ENCODE measurements at regions not wholly inside any gene's neighbourhood (a gene's known extent, or its start where the extent isn't known, plus 50 kb on each side); places are given as distances from the start of the nearest gene placed in this dataset.
"Not testable (repeated sequence)": the region's sequence is repeated elsewhere in the genome, so short reads cannot be mapped to it uniquely, and the experiment has no call there.

GRCh38 chr4:64125354-64125753 lies 283.9 kb downstream of the TECRL start:
- TF ChIP-seq CTCF (IDR thresholded peaks at IDR 0.05; ENCODE audit: low read depth, low read length, missing control alignments): no peak
- no peak for DNase-seq (ENCODE audit: low read depth)

GRCh38 chr4:64121803-64122202 lies 287.4 kb downstream of the TECRL start:
- no peak for DNase-seq (ENCODE audit: low read depth)
- no peak for TF ChIP-seq CTCF (IDR thresholded peaks at IDR 0.05; ENCODE audit: low read depth, low read length, missing control alignments)
- H3K4me3 ChIP-seq (ENCODE audit: low read depth, low read length): no peak overlapping the region

More at GRCh38 chr4:64125354-64125753, 283.9 kb downstream of the TECRL start:
- no peak overlapping the region for H3K4me3 ChIP-seq (ENCODE audit: low read depth, low read length)

- no peak for DNase-seq (ENCODE audit: low read depth)
- TF ChIP-seq CTCF (IDR thresholded peaks at IDR 0.05; ENCODE audit: low read depth, low read length, missing control alignments): no peak
- H3K4me3 ChIP-seq (ENCODE audit: low read depth, low read length): no peak overlapping the region
These were observed 303.3 kb downstream of the TECRL start for GRCh38 chr4:64105903-64106302.

- no peak for TF ChIP-seq CTCF (IDR thresholded peaks at IDR 0.05; ENCODE audit: low read depth, low read length, missing control alignments)
- DNase-seq (ENCODE audit: low read depth): no peak
- H3K4me3 ChIP-seq (ENCODE audit: low read depth, low read length): no peak overlapping the region
These were observed 313.9 kb downstream of the TECRL start for GRCh38 chr4:64095398-64095797.

- no peak for DNase-seq (ENCODE audit: low read depth)
- no peak overlapping the region for H3K4me3 ChIP-seq (ENCODE audit: low read depth, low read length)
- no peak for TF ChIP-seq CTCF (IDR thresholded peaks at IDR 0.05; ENCODE audit: low read depth, low read length, missing control alignments)
These were observed 329.9 kb downstream of the TECRL start for GRCh38 chr4:64079316-64079715.

GRCh38 chr4:64068096-64068495 lies 341.2 kb downstream of the TECRL start:
- TF ChIP-seq CTCF (IDR thresholded peaks at IDR 0.05; ENCODE audit: low read depth, low read length, missing control alignments): no peak
- no peak overlapping the region for H3K4me3 ChIP-seq (ENCODE audit: low read depth, low read length)
- DNase-seq (ENCODE audit: low read depth): no peak

- DNase-seq (ENCODE audit: low read depth): no peak
- TF ChIP-seq CTCF (IDR thresholded peaks at IDR 0.05; ENCODE audit: low read depth, low read length, missing control alignments): no peak
- no peak overlapping the region for H3K4me3 ChIP-seq (ENCODE audit: low read depth, low read length)
These were observed 346.3 kb downstream of the TECRL start for GRCh38 chr4:64062991-64063390.

- not testable (repeated sequence) for DNase-seq (ENCODE audit: low read depth); H3K4me3 ChIP-seq (ENCODE audit: low read depth, low read length)
These were observed 372.2 kb downstream of the TECRL start for GRCh38 chr4:64037033-64037432.

Measured in GM12864 (cell line).